HepG2 (cell line): ENCODE measurements at regions not wholly inside any gene's neighbourhood (a gene's known extent, or its start where the extent isn't known, plus 50 kb on each side); places are given as distances from the start of the nearest gene placed in this dataset.
A peak's percentile ranks its signal among the peaks of the same experiment; 100 is the strongest.

ENCODE experiments used
- AGO2 ChIP-seq: fragments of 200-400 bp; formaldehyde crosslinking; optimal IDR thresholded peaks from 2 replicates; pipeline ENCODE3; 2017; ENCODE audit warnings: mild to moderate bottlenecking, low read depth, low read length, moderate library complexity
- HMG20A ChIP-seq: IDR thresholded peaks from 2 replicates; pipeline ENCODE4 v1.6.1; 2016; ENCODE audit warnings: borderline replicate concordance
- HNF1A ChIP-seq, 2 experiments: sonication (generic) in 1 of 2; formaldehyde crosslinking in 1 of 2; IDR thresholded peaks; 2 replicates each; pipeline versions ENCODE4 v1.4.0 to v1.6.1; 2016 to 2020; ENCODE audit warnings: borderline replicate concordance in 1 of 2, low read depth in 1 of 2, mild to moderate bottlenecking in 1 of 2, missing genetic modification reagents in 1 of 2
- HOXA3 ChIP-seq: sonication (generic); formaldehyde crosslinking; IDR thresholded peaks from 2 replicates; pipeline ENCODE4 v1.5.0; 2020; ENCODE audit warnings: missing genetic modification reagents
- LBX2 ChIP-seq: sonication (generic); formaldehyde crosslinking; IDR thresholded peaks from 2 replicates; pipeline ENCODE4 v1.5.0; 2020; ENCODE audit warnings: missing genetic modification reagents, mild to moderate bottlenecking, borderline replicate concordance
- MTERF4 ChIP-seq: sonication (generic); formaldehyde crosslinking; IDR thresholded peaks from 2 replicates; pipeline ENCODE4 v1.8.0; 2023; ENCODE audit warnings: mild to moderate bottlenecking, missing genetic modification reagents
- SMC3 ChIP-seq: IDR thresholded peaks from 2 replicates; pipeline ENCODE4 v1.6.1; 2011; ENCODE audit warnings: low read length, improper control_type of control experiment
- SRY ChIP-seq: sonication (generic); formaldehyde crosslinking; IDR thresholded peaks from 2 replicates; pipeline ENCODE4 v1.8.0; 2022; ENCODE audit warnings: mild to moderate bottlenecking, missing genetic modification reagents
- ZBTB21 ChIP-seq: sonication (generic); formaldehyde crosslinking; IDR thresholded peaks from 2 replicates; pipeline ENCODE4 v1.4.0; 2020; ENCODE audit warnings: missing genetic modification reagents
- ZFP36L2 ChIP-seq: sonication (generic); formaldehyde crosslinking; IDR thresholded peaks from 2 replicates; pipeline ENCODE4 v1.4.0; 2020; ENCODE audit warnings: missing genetic modification reagents
- ZFY ChIP-seq: sonication (generic); formaldehyde crosslinking; IDR thresholded peaks from 2 replicates; pipeline ENCODE4 v1.4.0; 2020; ENCODE audit warnings: missing genetic modification reagents
- ZGPAT ChIP-seq: IDR thresholded peaks from 2 replicates; pipeline ENCODE4 v1.6.1; 2016; ENCODE audit warnings: mild to moderate bottlenecking
- ZNF235 ChIP-seq: sonication (generic); formaldehyde crosslinking; IDR thresholded peaks from 2 replicates; pipeline ENCODE4 v1.8.1; 2023; ENCODE audit warnings: mild to moderate bottlenecking, missing genetic modification reagents, borderline replicate concordance
- ZNF337 ChIP-seq: sonication (generic); formaldehyde crosslinking; IDR thresholded peaks from 2 replicates; pipeline ENCODE4 v1.5.1; 2020; ENCODE audit warnings: missing genetic modification reagents, low read depth, mild to moderate bottlenecking, borderline replicate concordance
- ZNF883 ChIP-seq: sonication (generic); formaldehyde crosslinking; IDR thresholded peaks from 2 replicates; pipeline ENCODE4 v1.5.1; 2020; ENCODE audit warnings: mild to moderate bottlenecking, missing genetic modification reagents; ENCODE audit errors: not compliant biosample characterization
- ZSCAN30 ChIP-seq: sonication (generic); formaldehyde crosslinking; IDR thresholded peaks from 2 replicates; pipeline ENCODE4 v1.5.0; 2020; ENCODE audit warnings: mild to moderate bottlenecking, missing genetic modification reagents
- TF ChIP-seq, protein P1 (sequence below): sonication (generic); formaldehyde crosslinking; IDR thresholded peaks from 2 replicates; pipeline ENCODE4 v1.4.0; 2020; ENCODE audit warnings: missing genetic modification reagents
- TF ChIP-seq, protein P2 (sequence below): sonication (generic); formaldehyde crosslinking; IDR thresholded peaks from 2 replicates; pipeline ENCODE4 v1.5.1; 2020; ENCODE audit warnings: missing genetic modification reagents, mild to moderate bottlenecking, borderline replicate concordance

DNA sequence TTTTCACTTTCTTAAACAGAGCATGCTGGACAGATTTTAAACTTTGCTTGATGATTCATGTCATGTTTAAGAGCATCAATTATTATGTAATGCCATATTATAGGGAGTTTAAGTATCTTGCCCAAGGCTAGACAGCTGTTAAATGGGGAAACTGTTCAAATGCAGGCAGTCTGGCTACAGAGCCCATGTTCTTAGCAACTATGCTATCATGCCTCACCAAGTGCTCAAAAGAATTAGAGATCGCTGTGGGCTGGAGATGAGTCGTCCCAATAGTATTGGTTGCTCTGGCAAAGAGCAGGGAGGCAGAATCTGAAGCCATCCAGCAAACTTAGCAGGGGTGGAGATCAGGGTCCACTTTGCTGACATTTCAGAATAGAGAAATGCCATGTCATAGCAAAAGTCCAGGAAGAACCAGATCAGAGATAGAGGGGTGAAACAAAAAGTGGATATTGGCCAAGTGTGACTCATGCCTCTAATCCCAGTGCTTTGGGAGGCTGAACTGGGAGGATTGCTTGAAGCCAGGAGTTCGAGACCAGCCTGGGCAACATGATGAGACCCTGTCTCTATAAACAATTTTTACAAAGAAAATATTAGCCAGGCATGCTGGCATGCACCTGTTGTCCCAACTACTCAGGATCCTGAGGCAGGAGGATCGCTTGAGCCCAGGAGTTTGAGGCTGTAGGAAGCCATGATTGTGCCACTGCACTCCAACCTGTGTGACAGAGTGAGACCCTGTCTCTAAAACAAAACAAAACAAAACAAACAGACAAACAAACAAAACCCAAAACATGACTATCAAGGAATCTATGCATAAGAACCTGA, 57.8 kb downstream of the BAMBI start (continued):
- TF ChIP-seq, protein P1, sequence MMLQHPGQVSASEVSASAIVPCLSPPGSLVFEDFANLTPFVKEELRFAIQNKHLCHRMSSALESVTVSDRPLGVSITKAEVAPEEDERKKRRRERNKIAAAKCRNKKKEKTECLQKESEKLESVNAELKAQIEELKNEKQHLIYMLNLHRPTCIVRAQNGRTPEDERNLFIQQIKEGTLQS (CRISPR knock-in tag): peak; percentile 77
- TF ChIP-seq ZSCAN30 (no peak), SRY (no peak), SMC3 (no peak), ZGPAT (CRISPR knock-in tag) (peak; percentile 55; the same call in 1 of the 2 replicates), LBX2 (CRISPR knock-in tag) (no peak), HOXA3 (CRISPR knock-in tag) (no peak), AGO2 (no peak), HNF1A (IDR thresholded peaks at IDR 0.05; ENCODE audit: low read depth) (no peak), HNF1A (CRISPR knock-in tag; IDR thresholded peaks at IDR 0.05; ENCODE audit: borderline replicate concordance) (no peak), ZBTB21 (no peak), ZNF883 (no peak), ZNF337 (CRISPR knock-in tag) (no peak), MTERF4 (no peak), ZFP36L2 (CRISPR knock-in tag) (no peak), ZFY (CRISPR knock-in tag) (no peak), HMG20A (CRISPR knock-in tag) (peak; percentile 56; the same call in 1 of the 2 replicates), ZNF235 (CRISPR knock-in tag) (no peak)
- TF ChIP-seq, protein P2, sequence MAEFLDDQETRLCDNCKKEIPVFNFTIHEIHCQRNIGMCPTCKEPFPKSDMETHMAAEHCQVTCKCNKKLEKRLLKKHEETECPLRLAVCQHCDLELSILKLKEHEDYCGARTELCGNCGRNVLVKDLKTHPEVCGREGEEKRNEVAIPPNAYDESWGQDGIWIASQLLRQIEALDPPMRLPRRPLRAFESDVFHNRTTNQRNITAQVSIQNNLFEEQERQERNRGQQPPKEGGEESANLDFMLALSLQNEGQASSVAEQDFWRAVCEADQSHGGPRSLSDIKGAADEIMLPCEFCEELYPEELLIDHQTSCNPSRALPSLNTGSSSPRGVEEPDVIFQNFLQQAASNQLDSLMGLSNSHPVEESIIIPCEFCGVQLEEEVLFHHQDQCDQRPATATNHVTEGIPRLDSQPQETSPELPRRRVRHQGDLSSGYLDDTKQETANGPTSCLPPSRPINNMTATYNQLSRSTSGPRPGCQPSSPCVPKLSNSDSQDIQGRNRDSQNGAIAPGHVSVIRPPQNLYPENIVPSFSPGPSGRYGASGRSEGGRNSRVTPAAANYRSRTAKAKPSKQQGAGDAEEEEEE: no peak
